T47D (cell line): ENCODE measurements at regions not wholly inside any gene's neighbourhood (a gene's known extent, or its start where the extent isn't known, plus 50 kb on each side); places are given as distances from the start of the nearest gene placed in this dataset.

ENCODE experiments used
- DNase-seq, 2 experiments: peaks; one replicate each; pipeline versions ENCODE4 v3.0.0 to v3.0.0-alpha.2; 2011 to 2012; ENCODE audit warnings: low read depth in 1 of 2, low spot score in 1 of 2
- JUND ChIP-seq: IDR thresholded peaks from 2 replicates; pipeline ENCODE4 v1.6.1; 2012; ENCODE audit warnings: low read depth
- in situ Hi-C: cut with HindIII; loops from 2 replicates; pipeline ENCODE4 v1.10.0; 2016; ENCODE audit warnings: low sequenced_read_pairs, low pct_unique_long_range_greater_than_20kb

DNA sequence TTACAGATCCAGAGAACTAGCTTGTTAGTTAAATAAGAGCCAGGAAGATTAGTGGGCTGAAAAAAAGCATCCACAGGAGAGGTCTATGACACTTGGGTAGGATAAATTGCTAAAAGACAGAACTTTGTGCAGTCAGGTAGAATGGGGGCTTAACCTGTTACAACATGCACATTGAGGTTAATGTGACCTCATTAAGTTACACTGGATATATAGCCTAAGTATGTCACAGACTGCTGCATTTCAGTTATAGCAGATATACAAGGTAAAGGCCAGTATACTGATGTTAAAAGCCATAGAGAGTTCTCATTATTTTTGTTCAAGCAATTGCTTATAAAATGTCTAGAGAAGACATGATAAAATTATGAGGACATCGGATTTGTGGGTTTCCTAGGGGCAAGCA, 1179.9 kb upstream of the PCDH9 start:
- no peak for DNase-seq
- in situ Hi-C loops: no loop called here
- TF ChIP-seq JUND: no peak

DNA sequence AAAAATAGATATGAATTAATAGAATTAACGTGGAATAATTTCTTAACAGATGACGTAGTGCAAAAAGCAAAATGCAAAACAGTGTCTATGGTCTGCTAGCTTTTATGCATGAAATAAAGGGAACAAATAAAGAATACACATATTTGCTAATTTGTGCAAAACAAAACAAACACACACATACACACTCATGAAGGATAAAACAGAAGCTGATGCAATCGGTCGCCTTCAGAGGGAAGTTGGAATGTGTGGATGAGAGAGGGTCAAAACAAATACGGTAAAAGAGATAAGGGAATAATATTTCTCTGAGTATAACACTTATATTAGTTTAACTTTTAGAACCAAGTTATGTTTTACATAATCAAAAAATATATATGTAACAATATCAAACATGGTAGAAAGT, 1160.9 kb upstream of the PCDH9 start:
- TF ChIP-seq JUND: no peak
- DNase-seq: no peak
- in situ Hi-C loops: no loop called here

DNA sequence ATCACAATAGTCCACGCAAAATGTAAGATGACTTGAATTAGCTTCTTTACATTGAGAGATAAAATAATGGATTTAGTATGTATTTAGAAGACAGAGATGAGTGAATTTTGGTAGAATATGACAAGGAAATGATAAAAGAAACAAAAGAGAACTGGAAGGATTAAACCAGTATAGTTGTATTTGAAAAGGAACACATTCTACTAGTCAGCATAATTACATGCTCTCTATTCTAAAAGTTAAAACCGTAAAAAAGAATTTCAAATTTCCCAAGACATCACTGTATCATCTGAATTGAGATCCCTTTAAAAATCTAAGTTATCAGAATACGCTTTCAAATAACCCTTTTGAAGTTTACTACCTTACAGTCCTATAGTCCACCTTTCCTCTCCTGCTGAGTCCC, 1156.7 kb upstream of the PCDH9 start:
- no peak for TF ChIP-seq JUND
- in situ Hi-C loops: no loop called here

DNA sequence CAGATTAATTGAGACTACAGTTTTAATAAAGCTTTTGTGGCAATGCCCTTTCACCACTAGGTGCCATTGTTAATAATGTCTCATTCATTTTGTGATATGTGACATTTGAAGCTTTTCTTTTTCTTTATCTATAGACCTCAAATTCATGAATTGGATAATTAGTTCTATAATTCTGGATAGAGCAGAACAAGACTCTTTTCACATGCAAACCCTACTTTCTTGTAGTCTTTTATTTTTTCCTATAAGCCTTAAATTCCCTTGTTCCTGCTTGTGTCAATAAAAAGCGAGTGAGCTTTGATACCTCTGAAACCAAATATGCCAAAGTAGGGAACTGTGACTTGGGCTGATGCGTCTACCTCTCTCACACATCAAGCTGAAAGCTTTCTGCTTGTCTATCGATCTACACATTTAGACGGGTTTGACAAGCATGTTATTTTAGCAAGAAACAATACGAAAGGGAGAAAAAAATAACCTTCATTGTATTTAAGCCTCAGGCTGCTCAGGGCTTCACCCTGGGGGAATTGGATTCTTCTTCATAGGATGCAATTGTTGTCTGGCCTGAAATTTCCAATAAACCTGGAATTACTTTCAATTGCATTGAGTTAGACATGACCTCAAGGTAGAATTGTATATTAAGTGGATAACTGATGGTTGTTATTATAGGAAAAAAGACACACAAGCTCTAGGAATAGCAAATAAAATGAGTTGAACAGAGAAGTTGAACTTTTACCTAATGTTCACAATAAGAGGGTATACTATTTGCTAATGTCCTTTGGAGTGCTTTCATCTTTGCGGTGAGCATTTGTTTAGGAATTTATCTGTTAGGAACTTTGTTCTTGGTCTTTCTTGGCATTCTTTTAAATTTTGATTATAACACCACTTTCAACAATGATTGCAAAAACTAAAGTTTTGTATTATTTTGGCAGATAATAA, 1150.2 kb upstream of the PCDH9 start:
- TF ChIP-seq JUND: no peak
- no peak for DNase-seq
- in situ Hi-C loops: no loop called here

More for the DNA sequence above, 1156.7 kb upstream of the PCDH9 start:
- DNase-seq: no peak

DNA sequence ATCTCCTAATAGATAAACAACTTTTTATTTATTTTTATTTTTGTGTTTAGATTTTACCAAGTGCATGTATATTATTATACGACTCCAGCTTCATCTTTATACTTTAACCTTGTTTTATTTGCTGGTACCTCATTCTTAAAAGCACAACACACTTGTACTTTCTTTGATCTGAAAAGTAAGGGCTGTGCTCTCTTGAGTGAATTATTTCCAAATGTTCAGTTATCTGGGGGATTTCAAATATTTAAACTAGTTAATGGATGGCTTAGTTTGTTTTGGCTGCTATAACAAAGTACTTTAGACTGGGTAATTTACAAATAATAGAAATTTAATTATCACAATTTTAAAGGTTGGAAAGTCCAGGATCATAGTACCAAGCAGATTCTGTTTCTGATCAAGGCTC, 1148.2 kb upstream of the PCDH9 start:
- in situ Hi-C loops: no loop called here
- no peak for TF ChIP-seq JUND
- DNase-seq: no peak

DNA sequence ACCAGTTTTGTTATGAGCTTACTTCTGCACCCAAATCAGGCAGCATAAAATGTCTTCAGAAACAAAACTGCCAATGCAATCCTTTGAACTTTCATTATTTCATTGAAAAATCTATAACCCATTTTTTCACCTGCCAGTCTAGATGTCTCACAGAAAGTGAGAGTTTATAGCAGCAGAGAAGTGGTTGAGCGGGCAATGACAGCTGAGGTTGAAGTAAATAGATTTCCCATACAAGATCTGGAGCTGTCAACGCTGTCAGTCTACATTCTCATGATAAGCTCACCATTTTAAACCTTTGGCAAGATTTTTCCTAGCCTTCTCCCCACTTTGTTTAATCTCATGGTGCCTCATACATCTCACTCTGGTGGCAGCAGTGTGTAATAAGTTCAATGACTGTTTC, 1144.9 kb upstream of the PCDH9 start:
- TF ChIP-seq JUND: no peak
- in situ Hi-C loops: no loop called here
- no peak for DNase-seq

DNA sequence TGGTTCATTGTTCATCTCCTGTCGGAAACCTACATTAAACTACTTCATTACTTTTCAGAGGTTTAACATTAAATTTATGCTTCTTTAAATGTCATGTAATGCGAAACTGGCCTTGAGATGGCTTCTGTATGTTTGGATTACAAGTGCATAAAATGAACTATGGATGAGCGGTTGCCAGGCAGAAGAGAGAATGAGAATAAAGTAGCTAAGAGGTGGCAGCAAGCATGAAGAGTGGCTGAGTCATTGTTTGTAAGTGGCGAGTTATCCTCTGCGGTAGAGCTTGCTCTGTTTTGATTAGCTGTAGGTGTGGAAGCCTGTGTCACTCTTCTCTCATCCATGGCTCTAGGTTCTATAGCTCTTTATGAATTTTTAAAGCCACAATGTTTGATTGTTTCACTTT, 1139.6 kb upstream of the PCDH9 start:
- in situ Hi-C loops: no loop called here
- DNase-seq: peak; percentile 4 to 51
- no peak for TF ChIP-seq JUND

DNA sequence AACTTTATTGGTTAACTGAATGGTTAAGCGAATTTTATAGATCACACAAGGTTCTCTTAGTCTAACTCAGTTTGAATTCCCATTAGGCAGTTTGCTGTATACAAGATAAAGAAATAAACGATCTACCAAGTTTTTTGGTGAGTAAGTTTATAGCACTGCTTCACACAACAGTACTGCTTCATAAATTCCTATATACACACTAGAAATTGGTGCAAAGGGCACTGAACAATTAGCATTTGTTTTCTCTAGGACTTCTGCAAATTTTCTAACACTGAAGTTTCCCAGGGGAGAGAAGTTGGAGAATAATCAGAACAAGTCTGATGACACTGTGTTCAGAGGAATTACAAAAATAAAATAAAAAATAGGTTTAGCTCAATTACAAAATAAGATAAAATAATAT, 1138.8 kb upstream of the PCDH9 start:
- no peak for TF ChIP-seq JUND
- in situ Hi-C loops: no loop called here

DNA sequence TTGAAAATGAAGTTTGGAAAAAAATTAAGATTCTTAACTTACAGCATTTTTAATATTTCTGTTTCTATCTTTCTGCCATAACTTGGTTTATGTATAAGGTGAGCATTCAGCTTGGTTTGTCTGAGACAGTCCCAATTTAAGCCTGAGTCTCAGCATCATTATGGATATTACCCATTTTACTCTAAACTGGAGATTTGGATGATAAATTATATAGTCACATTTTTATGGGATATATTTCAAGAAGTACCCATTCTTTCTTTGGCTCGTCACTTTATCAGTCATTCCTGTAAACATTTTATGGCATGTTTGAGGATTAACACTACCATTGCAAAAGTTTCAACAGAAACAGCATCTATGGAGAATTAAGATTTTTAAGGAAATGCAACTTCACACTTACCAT, 1129.0 kb upstream of the PCDH9 start:
- TF ChIP-seq JUND: no peak
- DNase-seq: no peak
- in situ Hi-C loops: no loop called here

More for the DNA sequence above, 1138.8 kb upstream of the PCDH9 start:
- DNase-seq: no peak

DNA sequence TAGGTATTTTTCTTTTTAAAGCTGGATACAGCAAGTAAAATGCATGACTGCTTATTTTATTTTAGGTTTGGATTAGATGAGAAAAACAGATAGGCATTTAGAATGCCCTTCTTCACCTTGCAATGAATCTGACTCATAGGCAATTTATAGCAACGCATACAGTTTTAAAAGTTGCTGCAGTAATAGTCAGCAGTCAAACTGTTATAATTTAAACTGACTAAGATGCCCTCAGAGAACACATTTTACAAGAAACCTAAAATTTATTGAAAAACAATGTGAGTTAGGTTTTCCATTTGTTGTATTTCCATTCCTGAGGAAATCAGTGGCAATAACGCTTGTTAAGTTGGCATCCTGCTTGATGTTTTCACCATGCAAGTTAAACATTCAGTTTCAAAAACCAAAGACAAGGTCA, 1128.2 kb upstream of the PCDH9 start:
- no peak for DNase-seq
- in situ Hi-C loops: no loop called here
- TF ChIP-seq JUND: no peak

DNA sequence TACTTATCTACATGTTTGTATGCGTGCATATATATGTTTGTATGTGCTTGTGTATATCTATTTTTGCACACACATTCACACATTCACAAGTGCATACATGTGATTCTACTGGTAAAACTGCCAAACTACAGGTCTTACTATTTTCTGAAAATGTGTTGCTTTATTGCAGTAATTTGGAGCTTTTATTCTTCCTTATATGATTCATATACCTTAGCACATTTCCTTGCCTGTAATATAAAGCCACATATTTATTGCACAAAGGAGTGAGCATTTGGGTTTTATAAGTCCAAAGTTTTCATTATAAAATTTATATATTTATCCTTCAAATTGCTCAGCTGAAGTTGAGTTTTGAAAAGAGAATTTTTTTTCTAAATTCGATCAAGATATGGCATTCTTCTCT, 1120.4 kb upstream of the PCDH9 start:
- TF ChIP-seq JUND: no peak
- in situ Hi-C loops: no loop called here
- no peak for DNase-seq

DNA sequence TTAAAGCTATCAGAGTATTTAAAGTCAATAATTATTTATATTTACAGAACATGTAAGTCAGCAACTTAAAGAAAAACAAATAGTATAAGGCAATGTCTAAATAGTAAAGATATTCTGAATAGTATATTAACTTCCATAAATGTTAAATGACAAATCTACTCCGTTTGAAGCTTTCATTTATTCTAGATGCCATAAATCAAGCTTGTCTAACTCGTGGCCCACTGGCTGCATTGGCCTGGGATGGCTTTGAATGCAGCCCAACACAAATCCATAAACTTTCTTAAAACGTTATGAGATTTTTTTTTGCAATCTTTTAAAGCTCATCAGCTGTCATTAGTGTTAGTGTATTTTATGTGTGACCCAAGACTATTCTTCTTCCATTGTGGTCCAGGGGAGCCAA, 1117.1 kb upstream of the PCDH9 start:
- in situ Hi-C loops: no loop called here
- no peak for TF ChIP-seq JUND
- DNase-seq: no peak

DNA sequence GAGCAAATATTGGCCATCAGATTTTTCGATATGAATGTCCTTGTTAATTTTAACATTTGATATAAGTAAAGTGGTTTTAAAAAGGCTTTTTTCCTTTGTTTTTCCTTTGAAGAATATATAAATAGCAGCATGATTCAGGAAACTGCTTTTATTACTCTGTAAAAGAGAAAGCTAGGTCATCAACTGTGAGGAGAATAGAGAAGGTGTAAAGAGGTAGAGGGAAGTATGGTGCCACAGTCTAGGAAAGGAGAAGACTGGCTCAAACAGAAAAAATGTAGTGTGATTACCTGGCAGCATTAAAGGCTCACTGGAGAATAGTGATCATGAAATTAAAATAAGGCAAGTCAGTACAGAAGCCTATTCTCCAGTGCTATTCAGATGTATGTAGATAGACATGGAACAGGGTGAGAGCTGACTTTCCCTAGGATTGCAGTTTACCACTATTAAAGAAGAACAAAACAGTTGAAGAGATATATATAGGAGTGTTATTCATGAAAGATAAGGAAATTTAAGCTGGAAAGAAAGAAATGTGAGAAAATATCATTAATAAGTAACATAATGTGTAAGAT, 1115.9 kb upstream of the PCDH9 start:
- no peak for DNase-seq
- no peak for TF ChIP-seq JUND
- in situ Hi-C loops: no loop called here
